ENCODE measurements at regions not wholly inside any gene's neighbourhood (a gene's known extent, or its start where the extent isn't known, plus 50 kb on each side); places are given as distances from the start of the nearest gene placed in this dataset.

DNA sequence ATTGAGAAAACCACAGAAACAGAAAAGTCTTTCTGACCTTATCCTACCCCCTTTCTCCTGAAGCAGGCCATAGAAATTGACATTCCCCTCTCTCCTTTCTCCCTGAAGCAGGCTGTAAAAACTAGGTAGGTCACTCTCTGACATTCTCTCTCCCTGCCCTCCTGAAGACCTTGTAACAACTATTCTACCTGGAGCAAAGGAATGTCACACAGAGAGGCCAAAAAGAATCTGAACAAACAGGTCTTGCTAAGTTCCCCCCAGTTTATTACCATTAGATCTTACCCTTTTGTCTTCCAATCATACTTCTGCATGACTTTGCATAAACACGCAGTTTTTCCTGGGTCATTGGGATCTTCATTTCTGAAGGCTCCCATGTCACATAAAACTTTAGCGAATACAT, 198.3 kb upstream of the GYPA start:
- TF ChIP-seq, protein P1, sequence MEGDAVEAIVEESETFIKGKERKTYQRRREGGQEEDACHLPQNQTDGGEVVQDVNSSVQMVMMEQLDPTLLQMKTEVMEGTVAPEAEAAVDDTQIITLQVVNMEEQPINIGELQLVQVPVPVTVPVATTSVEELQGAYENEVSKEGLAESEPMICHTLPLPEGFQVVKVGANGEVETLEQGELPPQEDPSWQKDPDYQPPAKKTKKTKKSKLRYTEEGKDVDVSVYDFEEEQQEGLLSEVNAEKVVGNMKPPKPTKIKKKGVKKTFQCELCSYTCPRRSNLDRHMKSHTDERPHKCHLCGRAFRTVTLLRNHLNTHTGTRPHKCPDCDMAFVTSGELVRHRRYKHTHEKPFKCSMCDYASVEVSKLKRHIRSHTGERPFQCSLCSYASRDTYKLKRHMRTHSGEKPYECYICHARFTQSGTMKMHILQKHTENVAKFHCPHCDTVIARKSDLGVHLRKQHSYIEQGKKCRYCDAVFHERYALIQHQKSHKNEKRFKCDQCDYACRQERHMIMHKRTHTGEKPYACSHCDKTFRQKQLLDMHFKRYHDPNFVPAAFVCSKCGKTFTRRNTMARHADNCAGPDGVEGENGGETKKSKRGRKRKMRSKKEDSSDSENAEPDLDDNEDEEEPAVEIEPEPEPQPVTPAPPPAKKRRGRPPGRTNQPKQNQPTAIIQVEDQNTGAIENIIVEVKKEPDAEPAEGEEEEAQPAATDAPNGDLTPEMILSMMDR (conservative IDR thresholded peaks at IDR 0.05; ENCODE audit: low read depth in 2 of 2): no peak
- TF ChIP-seq EZH2 (IDR thresholded peaks at IDR 0.05; ENCODE audit: low read depth, unreplicated experiment): no peak
- TF ChIP-seq, protein P2, sequence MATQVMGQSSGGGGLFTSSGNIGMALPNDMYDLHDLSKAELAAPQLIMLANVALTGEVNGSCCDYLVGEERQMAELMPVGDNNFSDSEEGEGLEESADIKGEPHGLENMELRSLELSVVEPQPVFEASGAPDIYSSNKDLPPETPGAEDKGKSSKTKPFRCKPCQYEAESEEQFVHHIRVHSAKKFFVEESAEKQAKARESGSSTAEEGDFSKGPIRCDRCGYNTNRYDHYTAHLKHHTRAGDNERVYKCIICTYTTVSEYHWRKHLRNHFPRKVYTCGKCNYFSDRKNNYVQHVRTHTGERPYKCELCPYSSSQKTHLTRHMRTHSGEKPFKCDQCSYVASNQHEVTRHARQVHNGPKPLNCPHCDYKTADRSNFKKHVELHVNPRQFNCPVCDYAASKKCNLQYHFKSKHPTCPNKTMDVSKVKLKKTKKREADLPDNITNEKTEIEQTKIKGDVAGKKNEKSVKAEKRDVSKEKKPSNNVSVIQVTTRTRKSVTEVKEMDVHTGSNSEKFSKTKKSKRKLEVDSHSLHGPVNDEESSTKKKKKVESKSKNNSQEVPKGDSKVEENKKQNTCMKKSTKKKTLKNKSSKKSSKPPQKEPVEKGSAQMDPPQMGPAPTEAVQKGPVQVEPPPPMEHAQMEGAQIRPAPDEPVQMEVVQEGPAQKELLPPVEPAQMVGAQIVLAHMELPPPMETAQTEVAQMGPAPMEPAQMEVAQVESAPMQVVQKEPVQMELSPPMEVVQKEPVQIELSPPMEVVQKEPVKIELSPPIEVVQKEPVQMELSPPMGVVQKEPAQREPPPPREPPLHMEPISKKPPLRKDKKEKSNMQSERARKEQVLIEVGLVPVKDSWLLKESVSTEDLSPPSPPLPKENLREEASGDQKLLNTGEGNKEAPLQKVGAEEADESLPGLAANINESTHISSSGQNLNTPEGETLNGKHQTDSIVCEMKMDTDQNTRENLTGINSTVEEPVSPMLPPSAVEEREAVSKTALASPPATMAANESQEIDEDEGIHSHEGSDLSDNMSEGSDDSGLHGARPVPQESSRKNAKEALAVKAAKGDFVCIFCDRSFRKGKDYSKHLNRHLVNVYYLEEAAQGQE (IDR thresholded peaks at IDR 0.05; ENCODE audit: unreplicated experiment): no peak
- TF ChIP-seq EZH2phosphoT487 (IDR thresholded peaks at IDR 0.05; ENCODE audit: unreplicated experiment): no peak
- no peak for TF ChIP-seq JUNB (IDR thresholded peaks at IDR 0.05; ENCODE audit: unreplicated experiment)
- no peak for TF ChIP-seq ZNF114 (CRISPR knock-in tag; IDR thresholded peaks at IDR 0.05)
- no peak for TF ChIP-seq POLR2AphosphoS5 (IDR thresholded peaks at IDR 0.05; ENCODE audit: low read depth)
- TF ChIP-seq ZNF331 (CRISPR knock-in tag; IDR thresholded peaks at IDR 0.05; ENCODE audit: low read depth): no peak
- no peak for TF ChIP-seq CREB1 (CRISPR knock-in tag; IDR thresholded peaks at IDR 0.05; ENCODE audit: low read depth)
- no peak for TF ChIP-seq STAT1 (IDR thresholded peaks at IDR 0.05; ENCODE audit: unreplicated experiment)
- TF ChIP-seq NANOG (IDR thresholded peaks at IDR 0.05; ENCODE audit: borderline replicate concordance): no peak
- TF ChIP-seq, protein P3, sequence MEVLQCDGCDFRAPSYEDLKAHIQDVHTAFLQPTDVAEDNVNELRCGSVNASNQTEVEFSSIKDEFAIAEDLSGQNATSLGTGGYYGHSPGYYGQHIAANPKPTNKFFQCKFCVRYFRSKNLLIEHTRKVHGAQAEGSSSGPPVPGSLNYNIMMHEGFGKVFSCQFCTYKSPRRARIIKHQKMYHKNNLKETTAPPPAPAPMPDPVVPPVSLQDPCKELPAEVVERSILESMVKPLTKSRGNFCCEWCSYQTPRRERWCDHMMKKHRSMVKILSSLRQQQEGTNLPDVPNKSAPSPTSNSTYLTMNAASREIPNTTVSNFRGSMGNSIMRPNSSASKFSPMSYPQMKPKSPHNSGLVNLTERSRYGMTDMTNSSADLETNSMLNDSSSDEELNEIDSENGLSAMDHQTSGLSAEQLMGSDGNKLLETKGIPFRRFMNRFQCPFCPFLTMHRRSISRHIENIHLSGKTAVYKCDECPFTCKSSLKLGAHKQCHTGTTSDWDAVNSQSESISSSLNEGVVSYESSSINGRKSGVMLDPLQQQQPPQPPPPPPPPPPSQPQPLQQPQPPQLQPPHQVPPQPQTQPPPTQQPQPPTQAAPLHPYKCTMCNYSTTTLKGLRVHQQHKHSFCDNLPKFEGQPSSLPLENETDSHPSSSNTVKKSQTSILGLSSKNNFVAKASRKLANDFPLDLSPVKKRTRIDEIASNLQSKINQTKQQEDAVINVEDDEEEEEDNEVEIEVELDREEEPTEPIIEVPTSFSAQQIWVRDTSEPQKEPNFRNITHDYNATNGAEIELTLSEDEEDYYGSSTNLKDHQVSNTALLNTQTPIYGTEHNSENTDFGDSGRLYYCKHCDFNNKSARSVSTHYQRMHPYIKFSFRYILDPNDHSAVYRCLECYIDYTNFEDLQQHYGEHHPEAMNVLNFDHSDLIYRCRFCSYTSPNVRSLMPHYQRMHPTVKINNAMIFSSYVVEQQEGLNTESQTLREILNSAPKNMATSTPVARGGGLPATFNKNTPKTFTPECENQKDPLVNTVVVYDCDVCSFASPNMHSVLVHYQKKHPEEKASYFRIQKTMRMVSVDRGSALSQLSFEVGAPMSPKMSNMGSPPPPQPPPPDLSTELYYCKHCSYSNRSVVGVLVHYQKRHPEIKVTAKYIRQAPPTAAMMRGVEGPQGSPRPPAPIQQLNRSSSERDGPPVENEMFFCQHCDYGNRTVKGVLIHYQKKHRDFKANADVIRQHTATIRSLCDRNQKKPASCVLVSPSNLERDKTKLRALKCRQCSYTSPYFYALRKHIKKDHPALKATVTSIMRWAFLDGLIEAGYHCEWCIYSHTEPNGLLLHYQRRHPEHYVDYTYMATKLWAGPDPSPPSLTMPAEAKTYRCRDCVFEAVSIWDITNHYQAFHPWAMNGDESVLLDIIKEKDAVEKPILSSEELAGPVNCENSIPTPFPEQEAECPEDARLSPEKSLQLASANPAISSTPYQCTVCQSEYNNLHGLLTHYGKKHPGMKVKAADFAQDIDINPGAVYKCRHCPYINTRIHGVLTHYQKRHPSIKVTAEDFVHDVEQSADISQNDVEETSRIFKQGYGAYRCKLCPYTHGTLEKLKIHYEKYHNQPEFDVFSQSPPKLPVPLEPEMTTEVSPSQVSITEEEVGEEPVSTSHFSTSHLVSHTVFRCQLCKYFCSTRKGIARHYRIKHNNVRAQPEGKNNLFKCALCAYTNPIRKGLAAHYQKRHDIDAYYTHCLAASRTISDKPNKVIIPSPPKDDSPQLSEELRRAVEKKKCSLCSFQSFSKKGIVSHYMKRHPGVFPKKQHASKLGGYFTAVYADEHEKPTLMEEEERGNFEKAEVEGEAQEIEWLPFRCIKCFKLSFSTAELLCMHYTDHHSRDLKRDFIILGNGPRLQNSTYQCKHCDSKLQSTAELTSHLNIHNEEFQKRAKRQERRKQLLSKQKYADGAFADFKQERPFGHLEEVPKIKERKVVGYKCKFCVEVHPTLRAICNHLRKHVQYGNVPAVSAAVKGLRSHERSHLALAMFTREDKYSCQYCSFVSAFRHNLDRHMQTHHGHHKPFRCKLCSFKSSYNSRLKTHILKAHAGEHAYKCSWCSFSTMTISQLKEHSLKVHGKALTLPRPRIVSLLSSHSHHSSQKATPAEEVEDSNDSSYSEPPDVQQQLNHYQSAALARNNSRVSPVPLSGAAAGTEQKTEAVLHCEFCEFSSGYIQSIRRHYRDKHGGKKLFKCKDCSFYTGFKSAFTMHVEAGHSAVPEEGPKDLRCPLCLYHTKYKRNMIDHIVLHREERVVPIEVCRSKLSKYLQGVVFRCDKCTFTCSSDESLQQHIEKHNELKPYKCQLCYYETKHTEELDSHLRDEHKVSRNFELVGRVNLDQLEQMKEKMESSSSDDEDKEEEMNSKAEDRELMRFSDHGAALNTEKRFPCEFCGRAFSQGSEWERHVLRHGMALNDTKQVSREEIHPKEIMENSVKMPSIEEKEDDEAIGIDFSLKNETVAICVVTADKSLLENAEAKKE (CRISPR knock-in tag; IDR thresholded peaks at IDR 0.05): no peak
- TF ChIP-seq, protein P4, sequence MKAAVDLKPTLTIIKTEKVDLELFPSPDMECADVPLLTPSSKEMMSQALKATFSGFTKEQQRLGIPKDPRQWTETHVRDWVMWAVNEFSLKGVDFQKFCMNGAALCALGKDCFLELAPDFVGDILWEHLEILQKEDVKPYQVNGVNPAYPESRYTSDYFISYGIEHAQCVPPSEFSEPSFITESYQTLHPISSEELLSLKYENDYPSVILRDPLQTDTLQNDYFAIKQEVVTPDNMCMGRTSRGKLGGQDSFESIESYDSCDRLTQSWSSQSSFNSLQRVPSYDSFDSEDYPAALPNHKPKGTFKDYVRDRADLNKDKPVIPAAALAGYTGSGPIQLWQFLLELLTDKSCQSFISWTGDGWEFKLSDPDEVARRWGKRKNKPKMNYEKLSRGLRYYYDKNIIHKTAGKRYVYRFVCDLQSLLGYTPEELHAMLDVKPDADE (IDR thresholded peaks at IDR 0.05): no peak
